HEK293T (cell line): ENCODE measurements at regions not wholly inside any gene's neighbourhood (a gene's known extent, or its start where the extent isn't known, plus 50 kb on each side); places are given as distances from the start of the nearest gene placed in this dataset.

Experiments
- SP1 ChIP-seq: fragments of 450-650 bp; IDR thresholded peaks from 2 replicates; pipeline ENCODE4 v1.6.1; 2017
- TARDBP ChIP-seq: fragments of 450-650 bp; IDR thresholded peaks from 2 replicates; pipeline ENCODE4 v1.6.1; 2016

GRCh38 chr21:16363518-16363917, 633.7 kb downstream of the USP25 start:
- TF ChIP-seq TARDBP: no peak
- no peak for TF ChIP-seq SP1
